ENCODE measurements at regions not wholly inside any gene's neighbourhood (a gene's known extent, or its start where the extent isn't known, plus 50 kb on each side); places are given as distances from the start of the nearest gene placed in this dataset.

DNA sequence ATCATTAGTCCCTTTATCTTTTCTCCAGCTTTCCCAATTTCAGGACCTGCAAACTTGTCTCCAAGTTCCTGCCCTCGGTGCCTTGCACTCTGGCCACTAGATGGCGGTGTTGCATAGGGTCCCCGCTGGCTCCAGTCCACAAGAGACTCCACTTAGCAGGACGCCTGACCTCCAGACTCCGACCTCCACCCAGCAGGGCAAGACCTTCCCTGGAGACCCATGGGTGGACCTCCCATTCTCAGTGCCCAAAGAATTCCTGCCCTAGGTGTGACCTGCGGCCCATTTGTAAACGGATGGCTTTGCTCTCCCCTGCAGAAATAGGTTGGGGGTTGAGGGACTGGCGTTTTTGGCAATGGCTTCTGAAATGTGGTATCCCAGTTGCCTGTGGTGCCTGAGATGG is 82.6 kb downstream of the LSM3 start:
- H3K27me3 ChIP-seq: no peaks in the 10 kb centered on the region
- no peaks in the 10 kb centered on the region for H3K36me3 ChIP-seq
- peak; percentile 83 to 87 for DNase-seq
- H3K9me3 ChIP-seq: no peaks in the 10 kb centered on the region
- peaks cover 0 to 11% of the 10 kb centered on the region in 2 donors for H3K4me1 ChIP-seq
- intact Hi-C loops (cut with DNase I): loop anchor here (5.0 kb wide), 3 partner anchors 59 to 286 kb away; no protein-coding TSS in a partner anchor
- H3K27ac ChIP-seq: no peak overlapping the region
- no peak overlapping the region for H3K4me3 ChIP-seq (replicated peaks in 1 of 3)
- WGBS, 2 donors: 24 to 25% methylated on average over 8 of the region's 8 CpGs
- TF ChIP-seq POLR2A (IDR thresholded peaks at IDR 0.05): no peak
- TF ChIP-seq, protein P1, sequence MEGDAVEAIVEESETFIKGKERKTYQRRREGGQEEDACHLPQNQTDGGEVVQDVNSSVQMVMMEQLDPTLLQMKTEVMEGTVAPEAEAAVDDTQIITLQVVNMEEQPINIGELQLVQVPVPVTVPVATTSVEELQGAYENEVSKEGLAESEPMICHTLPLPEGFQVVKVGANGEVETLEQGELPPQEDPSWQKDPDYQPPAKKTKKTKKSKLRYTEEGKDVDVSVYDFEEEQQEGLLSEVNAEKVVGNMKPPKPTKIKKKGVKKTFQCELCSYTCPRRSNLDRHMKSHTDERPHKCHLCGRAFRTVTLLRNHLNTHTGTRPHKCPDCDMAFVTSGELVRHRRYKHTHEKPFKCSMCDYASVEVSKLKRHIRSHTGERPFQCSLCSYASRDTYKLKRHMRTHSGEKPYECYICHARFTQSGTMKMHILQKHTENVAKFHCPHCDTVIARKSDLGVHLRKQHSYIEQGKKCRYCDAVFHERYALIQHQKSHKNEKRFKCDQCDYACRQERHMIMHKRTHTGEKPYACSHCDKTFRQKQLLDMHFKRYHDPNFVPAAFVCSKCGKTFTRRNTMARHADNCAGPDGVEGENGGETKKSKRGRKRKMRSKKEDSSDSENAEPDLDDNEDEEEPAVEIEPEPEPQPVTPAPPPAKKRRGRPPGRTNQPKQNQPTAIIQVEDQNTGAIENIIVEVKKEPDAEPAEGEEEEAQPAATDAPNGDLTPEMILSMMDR (IDR thresholded peaks at IDR 0.05): peak; percentile 88 to 97 (median 96)

DNA sequence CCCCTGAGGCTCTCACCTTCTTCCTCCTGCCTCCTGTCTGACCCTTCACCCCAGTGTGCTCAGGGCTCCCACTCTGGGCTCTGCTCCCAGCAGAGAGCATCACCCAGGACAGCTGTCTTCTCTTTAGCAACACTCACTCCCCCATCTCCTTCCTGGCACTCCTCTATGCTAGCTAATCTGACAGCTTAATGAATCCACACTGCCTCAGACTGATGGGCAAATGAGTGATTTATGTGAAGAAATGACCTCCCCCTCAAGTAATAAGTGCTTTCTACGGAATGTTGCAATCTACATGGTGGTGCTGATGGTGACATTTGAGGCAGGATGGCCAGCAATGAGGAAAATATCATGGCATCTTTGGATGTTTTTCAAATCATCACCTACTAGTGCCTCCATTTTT is 83.6 kb downstream of the LSM3 start:
- Histone ChIP-seq H3K36me3 (no peaks in the 10 kb centered on the region), H3K9me3 (no peaks in the 10 kb centered on the region), H3K4me1 (peaks cover 0 to 1% of the 10 kb centered on the region in 2 donors), H3K27ac (no peak overlapping the region), H3K27me3 (no peaks in the 10 kb centered on the region), H3K4me3 (replicated peaks in 1 of 3) (no peak overlapping the region)
- DNase-seq: no peak
- TF ChIP-seq, protein P1 (IDR thresholded peaks at IDR 0.05): no peak
- no peak for TF ChIP-seq POLR2A (IDR thresholded peaks at IDR 0.05)
- WGBS, 2 donors: 95 to 96% methylated on average over 1 of the region's 1 CpG
- intact Hi-C loops (cut with DNase I): loop anchor here (5.0 kb wide), 3 partner anchors 60 to 285 kb away; no protein-coding TSS in a partner anchor

DNA sequence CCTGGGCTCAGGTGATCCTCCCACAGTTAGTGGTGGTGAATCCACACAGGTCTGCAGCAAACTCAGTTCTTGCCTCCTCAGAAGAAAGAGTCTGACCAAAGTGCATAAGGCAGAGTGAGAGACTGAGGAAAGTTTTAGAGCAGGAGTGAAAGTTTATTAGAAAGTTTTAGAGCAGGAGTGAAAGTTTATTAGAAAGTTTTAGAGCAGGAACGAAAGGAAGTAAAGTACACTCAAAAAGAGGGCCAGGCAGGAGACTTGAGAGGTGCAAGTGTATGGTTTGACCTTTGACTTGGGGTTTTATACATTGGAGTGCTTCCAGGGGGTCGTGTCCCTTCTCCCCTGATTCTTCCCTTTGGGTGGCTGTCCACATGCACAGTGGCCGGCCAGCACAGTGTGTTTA is 84.2 kb downstream of the LSM3 start:
- H3K36me3 ChIP-seq: no peaks in the 10 kb centered on the region
- no peak overlapping the region for H3K4me3 ChIP-seq (replicated peaks in 1 of 3)
- no peaks in the 10 kb centered on the region for H3K27me3 ChIP-seq
- TF ChIP-seq, protein P1 (IDR thresholded peaks at IDR 0.05): no peak
- TF ChIP-seq POLR2A (IDR thresholded peaks at IDR 0.05): no peak
- intact Hi-C loops (cut with DNase I): loop anchor here (5.0 kb wide), 3 partner anchors 61 to 284 kb away; no protein-coding TSS in a partner anchor
- DNase-seq: no peak
- H3K4me1 ChIP-seq: no peaks in the 10 kb centered on the region
- WGBS, 2 donors: 71 to 87% methylated on average over 3 of the region's 3 CpGs
- no peaks in the 10 kb centered on the region for H3K9me3 ChIP-seq
- H3K27ac ChIP-seq: no peak overlapping the region

DNA sequence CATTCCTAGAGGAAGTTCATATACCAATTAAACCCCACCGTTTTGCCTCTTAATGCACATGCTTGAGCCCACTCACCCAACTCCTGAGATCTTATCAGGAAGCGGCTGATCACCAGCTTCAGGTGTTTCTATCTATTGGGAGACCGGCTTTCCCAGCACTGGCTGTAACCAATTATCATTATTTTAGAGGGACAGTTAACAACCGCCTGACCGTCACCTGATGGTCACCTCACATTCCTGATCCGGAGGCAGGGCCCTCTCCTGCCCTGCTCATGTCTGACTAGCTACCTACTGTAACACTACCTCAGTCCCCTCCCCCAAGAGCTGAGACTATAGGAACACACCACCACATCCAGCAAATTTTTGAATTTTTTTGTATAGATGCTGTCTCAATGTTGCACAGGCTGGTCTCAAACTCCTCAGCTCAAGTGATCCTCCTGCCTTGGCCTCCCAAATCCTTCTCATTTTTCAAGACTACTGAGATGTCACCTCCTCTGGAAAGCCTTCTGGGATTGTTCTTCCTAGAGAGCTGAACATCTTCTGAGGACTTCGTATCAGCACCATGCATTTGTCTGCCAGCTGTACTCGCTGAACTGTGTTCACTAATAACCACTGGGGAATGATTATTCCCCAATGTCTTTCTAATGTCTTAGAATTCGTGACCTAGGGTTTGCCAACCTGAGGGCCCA is 84.8 kb downstream of the LSM3 start:
- no peak for DNase-seq
- 89 to 91% methylated on average over 9 of the region's 9 CpGs for WGBS, 2 donors
- H3K36me3 ChIP-seq: no peaks in the 10 kb centered on the region
- H3K4me3 ChIP-seq (replicated peaks in 1 of 3): no peak overlapping the region
- H3K9me3 ChIP-seq: no peaks in the 10 kb centered on the region
- no peaks in the 10 kb centered on the region for H3K4me1 ChIP-seq
- intact Hi-C loops (cut with DNase I): loop anchor here (5.0 kb wide), 3 partner anchors 61 to 284 kb away; no protein-coding TSS in a partner anchor
- no peak overlapping the region for H3K27ac ChIP-seq
- no peak for TF ChIP-seq POLR2A (IDR thresholded peaks at IDR 0.05)
- TF ChIP-seq, protein P1 (IDR thresholded peaks at IDR 0.05): no peak
- H3K27me3 ChIP-seq: no peaks in the 10 kb centered on the region

DNA sequence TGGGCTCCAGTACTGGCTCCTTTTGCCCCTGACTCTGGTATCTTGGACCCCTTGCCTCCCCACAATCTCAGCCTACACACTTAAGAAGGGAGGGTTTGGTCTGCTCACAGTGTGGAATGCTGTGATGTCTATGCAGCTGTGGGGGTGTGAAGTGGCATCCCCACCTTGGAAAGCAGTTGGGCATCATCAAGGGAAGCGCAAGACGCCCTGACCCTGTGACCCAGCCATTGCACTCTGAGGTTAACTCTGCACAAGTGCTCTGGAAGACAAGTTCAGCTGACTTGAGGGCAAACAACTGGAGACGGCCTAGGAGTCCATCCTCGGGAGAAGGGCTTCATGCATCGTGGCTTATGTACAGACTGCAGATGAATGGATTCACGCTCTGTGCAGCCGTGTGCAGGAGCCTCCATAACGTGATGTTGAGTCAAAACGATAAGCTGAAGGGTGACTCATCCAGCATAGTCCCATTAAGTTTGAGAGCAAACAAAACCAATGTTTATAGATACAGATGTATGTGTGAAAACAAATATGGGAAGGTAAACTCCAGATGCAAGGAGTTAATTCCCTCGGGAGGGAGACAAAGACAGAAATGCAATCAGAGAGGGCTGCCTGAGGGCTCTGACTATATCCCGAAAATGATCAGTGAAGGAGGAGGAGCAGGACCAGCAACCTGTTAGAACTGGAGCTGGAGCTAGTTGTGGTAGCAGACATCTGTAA is 86.8 kb downstream of the LSM3 start:
- Histone ChIP-seq H3K36me3 (no peaks in the 10 kb centered on the region), H3K27ac (no peak overlapping the region), H3K4me3 (replicated peaks in 1 of 3) (no peak overlapping the region), H3K27me3 (no peaks in the 10 kb centered on the region), H3K4me1 (no peaks in the 10 kb centered on the region), H3K9me3 (no peaks in the 10 kb centered on the region)
- 88 to 89% methylated on average over 11 of the region's 11 CpGs for WGBS, 2 donors
- DNase-seq: no peak
- no peak for TF ChIP-seq POLR2A (IDR thresholded peaks at IDR 0.05)
- TF ChIP-seq, protein P1 (IDR thresholded peaks at IDR 0.05): no peak
- intact Hi-C loops (cut with DNase I): no loop called here

All from thyroid gland (tissue), 4 donors.